ENCODE measurements at regions not wholly inside any gene's neighbourhood (a gene's known extent, or its start where the extent isn't known, plus 50 kb on each side); places are given as distances from the start of the nearest gene placed in this dataset.

DNA sequence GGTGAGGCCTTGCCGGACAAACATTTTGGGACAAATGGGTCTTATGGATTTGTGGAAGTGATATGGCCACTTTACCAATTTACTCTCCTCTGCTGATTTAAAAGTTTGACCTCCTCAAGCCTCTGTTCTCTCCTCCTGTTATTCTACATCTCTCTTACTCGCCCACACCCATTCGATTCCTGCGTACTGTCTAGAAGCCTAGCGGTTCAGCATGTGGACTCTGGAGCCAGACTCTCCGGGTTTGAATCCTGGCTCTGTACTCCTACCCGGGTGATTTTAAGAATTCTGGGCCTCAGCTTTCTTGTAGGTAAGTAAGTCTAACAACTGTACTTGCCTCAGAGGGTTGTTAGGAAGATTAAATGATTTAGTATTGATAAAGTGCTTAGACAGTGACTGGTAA is 168.6 kb upstream of the IFNG-AS1 start:
- H3K4me1 Mint-ChIP-seq, result peaks cover 4% of the 10 kb centered on the region
- H3K36me3 Mint-ChIP-seq (ENCODE audit: low read depth), result peaks cover 12% of the 10 kb centered on the region
- H3K4me3 Mint-ChIP-seq, result no peak overlapping the region
- DNase-seq, result no peak
- H3K27me3 Mint-ChIP-seq (ENCODE audit: low read depth, poor library complexity), result peaks cover 4% of the 10 kb centered on the region
- H3K27ac Mint-ChIP-seq, result peak overlapping the region; percentile 4
- TF ChIP-seq, protein P1, sequence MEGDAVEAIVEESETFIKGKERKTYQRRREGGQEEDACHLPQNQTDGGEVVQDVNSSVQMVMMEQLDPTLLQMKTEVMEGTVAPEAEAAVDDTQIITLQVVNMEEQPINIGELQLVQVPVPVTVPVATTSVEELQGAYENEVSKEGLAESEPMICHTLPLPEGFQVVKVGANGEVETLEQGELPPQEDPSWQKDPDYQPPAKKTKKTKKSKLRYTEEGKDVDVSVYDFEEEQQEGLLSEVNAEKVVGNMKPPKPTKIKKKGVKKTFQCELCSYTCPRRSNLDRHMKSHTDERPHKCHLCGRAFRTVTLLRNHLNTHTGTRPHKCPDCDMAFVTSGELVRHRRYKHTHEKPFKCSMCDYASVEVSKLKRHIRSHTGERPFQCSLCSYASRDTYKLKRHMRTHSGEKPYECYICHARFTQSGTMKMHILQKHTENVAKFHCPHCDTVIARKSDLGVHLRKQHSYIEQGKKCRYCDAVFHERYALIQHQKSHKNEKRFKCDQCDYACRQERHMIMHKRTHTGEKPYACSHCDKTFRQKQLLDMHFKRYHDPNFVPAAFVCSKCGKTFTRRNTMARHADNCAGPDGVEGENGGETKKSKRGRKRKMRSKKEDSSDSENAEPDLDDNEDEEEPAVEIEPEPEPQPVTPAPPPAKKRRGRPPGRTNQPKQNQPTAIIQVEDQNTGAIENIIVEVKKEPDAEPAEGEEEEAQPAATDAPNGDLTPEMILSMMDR (IDR thresholded peaks at IDR 0.05), result no peak
- peaks cover 21% of the 10 kb centered on the region for H3K9me3 Mint-ChIP-seq

DNA sequence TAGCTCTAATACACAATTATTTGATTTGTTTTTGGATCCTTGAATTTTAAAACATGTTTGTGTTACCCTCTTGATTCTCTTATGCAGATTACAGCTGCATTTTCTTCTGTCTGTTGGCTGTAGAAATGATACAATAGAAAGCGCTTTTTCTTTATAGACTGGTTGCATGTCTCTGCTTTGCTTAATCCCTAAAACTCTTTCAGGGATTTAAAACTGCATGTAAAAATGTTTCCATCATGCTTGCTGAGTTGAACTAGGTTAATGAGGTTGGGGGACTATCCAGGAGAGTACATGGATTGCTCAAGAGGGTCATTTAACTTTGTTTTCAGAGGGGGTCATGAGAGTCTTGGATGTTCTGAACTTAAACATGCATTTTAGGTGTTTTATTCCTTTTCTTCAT is 166.4 kb upstream of the IFNG-AS1 start:
- Mint-ChIP-seq H3K4me3 (no peak overlapping the region), H3K27me3 (ENCODE audit: low read depth, poor library complexity) (no peaks in the 10 kb centered on the region), H3K9me3 (peaks cover under 1% of the 10 kb centered on the region), H3K27ac (peak overlapping the region; percentile 15), H3K36me3 (ENCODE audit: low read depth) (peaks cover under 1% of the 10 kb centered on the region), H3K4me1 (peaks cover 12% of the 10 kb centered on the region)
- no peak for DNase-seq
- TF ChIP-seq, protein P1 (IDR thresholded peaks at IDR 0.05), result no peak

DNA sequence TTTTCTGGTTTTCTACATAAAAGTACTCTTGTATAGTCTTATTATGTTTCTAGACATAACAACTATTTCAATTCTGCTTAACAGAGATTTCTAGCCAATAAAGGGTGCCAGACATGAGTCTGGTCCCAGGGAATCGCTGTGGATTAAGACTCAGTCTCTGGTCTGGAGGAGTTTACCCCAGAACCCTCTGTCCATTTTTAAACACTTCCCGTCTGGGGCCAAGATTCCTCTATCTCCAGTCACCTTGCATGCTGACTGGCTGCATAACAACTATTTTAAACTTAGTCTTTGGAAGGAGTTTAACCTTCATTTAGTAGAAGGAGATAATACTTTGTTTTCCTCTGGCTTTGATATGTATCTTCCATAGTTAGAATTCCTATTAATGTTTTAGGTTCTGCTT is 163.1 kb upstream of the IFNG-AS1 start:
- Mint-ChIP-seq H3K36me3 (ENCODE audit: low read depth) (no peaks in the 10 kb centered on the region), H3K27me3 (ENCODE audit: low read depth, poor library complexity) (no peaks in the 10 kb centered on the region), H3K9me3 (peaks cover 3% of the 10 kb centered on the region), H3K4me1 (peaks cover 21% of the 10 kb centered on the region), H3K4me3 (no peak overlapping the region), H3K27ac (no peak overlapping the region)
- TF ChIP-seq, protein P1 (IDR thresholded peaks at IDR 0.05), result no peak
- DNase-seq, result no peak

DNA sequence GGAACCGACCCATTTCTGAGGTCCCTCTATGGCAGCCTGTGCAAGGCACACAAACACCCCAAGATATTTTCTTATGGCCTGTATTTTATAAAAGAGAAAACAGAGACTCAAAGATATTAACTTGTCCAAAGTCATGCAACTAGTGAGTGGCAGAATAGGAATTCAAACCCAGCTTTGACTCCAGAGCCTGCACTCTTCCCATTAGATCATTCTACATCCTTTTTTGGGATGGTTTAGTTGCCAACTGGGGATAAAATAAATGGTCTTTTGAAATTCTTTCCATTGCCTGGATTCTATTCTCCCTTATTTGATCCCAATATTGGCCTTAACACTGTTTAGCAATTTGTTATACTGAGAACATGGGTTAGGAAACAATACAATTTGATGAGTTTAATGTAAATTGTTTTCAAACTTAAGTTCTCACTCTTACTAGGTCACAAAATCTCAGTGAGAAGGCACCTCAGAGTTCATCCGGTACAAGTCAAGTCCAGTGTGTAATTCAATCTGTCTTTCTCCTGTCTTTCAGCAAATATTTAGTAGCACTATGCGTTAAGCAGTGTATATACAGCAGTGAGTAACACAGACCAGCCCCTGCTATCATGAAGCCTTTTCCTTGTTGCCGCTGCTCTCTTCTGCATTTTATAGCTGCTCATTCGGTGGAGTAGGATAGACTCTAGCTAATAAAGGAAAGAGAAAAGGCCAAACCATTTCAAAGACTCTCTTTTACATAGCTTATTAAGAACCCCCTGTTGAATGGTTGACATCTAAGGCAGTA is 162.1 kb upstream of the IFNG-AS1 start:
- no peaks in the 10 kb centered on the region for H3K36me3 Mint-ChIP-seq (ENCODE audit: low read depth)
- no peaks in the 10 kb centered on the region for H3K27me3 Mint-ChIP-seq (ENCODE audit: low read depth, poor library complexity)
- TF ChIP-seq, protein P1 (IDR thresholded peaks at IDR 0.05), result no peak
- H3K4me3 Mint-ChIP-seq, result no peak overlapping the region
- peaks cover 21% of the 10 kb centered on the region for H3K4me1 Mint-ChIP-seq
- H3K9me3 Mint-ChIP-seq, result peaks cover 3% of the 10 kb centered on the region
- no peak for DNase-seq
- peak overlapping the region; percentile 62 for H3K27ac Mint-ChIP-seq

DNA sequence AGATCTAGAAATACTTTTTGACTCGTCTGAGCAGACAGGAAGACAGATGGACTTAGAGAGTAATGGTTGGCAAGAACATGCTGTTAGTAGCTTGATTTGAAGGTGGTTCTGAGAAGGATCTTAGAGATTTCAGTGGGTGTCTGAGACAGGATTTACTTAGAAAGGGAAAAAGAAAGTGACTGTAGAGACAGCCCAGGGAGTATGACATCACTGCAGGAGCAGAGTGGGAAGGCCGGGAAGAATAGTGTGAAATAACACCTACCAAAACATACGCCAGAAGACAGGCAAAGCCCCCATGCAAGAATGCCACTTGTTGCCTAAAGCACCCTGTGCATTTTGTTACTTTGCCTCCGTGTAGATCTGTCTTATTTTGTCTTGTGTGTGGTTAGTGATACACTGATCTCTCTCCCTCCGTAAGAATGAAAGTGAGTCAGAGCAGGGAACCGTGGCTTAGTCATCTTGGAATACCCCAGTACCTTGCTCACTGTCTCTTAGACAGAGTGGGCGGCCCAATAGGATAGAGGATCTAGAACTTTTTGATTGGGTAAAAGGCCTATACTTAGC is 161.3 kb upstream of the IFNG-AS1 start:
- Mint-ChIP-seq H3K27me3 (ENCODE audit: low read depth, poor library complexity) (no peaks in the 10 kb centered on the region), H3K9me3 (peaks cover 3% of the 10 kb centered on the region), H3K36me3 (ENCODE audit: low read depth) (no peaks in the 10 kb centered on the region), H3K4me1 (peaks cover 19% of the 10 kb centered on the region), H3K27ac (peak overlapping the region; percentile 88), H3K4me3 (peak overlapping the region; percentile 39)
- TF ChIP-seq, protein P1 (IDR thresholded peaks at IDR 0.05), result no peak
- no peak for DNase-seq

DNA sequence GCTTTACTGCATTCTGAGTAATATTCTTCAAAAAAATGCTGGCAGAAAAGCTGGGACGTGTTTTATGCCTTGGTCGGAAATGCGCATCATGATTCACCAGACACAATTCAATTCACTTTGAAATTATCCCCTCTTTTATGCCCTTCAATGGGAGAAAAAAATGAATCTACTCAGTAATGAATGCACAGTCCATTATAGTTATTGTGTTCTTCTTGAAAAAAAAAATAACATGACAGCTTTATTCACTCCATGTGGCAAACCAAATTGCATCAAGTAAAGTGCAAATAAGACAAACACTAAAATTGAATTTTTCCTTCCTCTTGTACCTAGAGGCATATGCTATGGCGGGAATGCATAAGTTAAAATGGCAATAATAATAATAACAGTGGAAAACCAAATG is 159.4 kb upstream of the IFNG-AS1 start:
- Mint-ChIP-seq H3K27ac (no peak overlapping the region), H3K27me3 (ENCODE audit: low read depth, poor library complexity) (no peaks in the 10 kb centered on the region), H3K36me3 (ENCODE audit: low read depth) (no peaks in the 10 kb centered on the region), H3K4me3 (no peak overlapping the region), H3K9me3 (peaks cover 3% of the 10 kb centered on the region), H3K4me1 (peaks cover 17% of the 10 kb centered on the region)
- no peak for DNase-seq
- TF ChIP-seq, protein P1 (IDR thresholded peaks at IDR 0.05), result no peak

All from nephron progenitor cell (in vitro differentiated cells).